ENCODE measurements at regions not wholly inside any gene's neighbourhood (a gene's known extent, or its start where the extent isn't known, plus 50 kb on each side); places are given as distances from the start of the nearest gene placed in this dataset.
"Not testable (repeated sequence)": the region's sequence is repeated elsewhere in the genome, so short reads cannot be mapped to it uniquely, and the experiment has no call there.

GRCh38 chr2:11877764-11878163 lies 131.3 kb downstream of the LPIN1 start:
- TF ChIP-seq, protein P1, sequence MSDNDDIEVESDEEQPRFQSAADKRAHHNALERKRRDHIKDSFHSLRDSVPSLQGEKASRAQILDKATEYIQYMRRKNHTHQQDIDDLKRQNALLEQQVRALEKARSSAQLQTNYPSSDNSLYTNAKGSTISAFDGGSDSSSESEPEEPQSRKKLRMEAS (IDR thresholded peaks at IDR 0.05; ENCODE audit: low read depth, low read length), result no peak
- TF ChIP-seq, protein P2, sequence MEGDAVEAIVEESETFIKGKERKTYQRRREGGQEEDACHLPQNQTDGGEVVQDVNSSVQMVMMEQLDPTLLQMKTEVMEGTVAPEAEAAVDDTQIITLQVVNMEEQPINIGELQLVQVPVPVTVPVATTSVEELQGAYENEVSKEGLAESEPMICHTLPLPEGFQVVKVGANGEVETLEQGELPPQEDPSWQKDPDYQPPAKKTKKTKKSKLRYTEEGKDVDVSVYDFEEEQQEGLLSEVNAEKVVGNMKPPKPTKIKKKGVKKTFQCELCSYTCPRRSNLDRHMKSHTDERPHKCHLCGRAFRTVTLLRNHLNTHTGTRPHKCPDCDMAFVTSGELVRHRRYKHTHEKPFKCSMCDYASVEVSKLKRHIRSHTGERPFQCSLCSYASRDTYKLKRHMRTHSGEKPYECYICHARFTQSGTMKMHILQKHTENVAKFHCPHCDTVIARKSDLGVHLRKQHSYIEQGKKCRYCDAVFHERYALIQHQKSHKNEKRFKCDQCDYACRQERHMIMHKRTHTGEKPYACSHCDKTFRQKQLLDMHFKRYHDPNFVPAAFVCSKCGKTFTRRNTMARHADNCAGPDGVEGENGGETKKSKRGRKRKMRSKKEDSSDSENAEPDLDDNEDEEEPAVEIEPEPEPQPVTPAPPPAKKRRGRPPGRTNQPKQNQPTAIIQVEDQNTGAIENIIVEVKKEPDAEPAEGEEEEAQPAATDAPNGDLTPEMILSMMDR (IDR thresholded peaks at IDR 0.05; ENCODE audit: low read depth, low read length), result no peak
- TF ChIP-seq MYC (IDR thresholded peaks at IDR 0.05; ENCODE audit: low read depth, low read length) (no peak), POLR2A (IDR thresholded peaks at IDR 0.05; ENCODE audit: extremely low read depth, insufficient read length) (no peak)
- H3K4me3 ChIP-seq (ENCODE audit: low read depth, low read length), result no peak overlapping the region
- no peak for DNase-seq (ENCODE audit: low read depth)

GRCh38 chr2:11885253-11885652 lies 138.8 kb downstream of the LPIN1 start:
- not testable (repeated sequence) for DNase-seq (ENCODE audit: low read depth); H3K4me3 ChIP-seq (ENCODE audit: low read depth, low read length)

DNA sequence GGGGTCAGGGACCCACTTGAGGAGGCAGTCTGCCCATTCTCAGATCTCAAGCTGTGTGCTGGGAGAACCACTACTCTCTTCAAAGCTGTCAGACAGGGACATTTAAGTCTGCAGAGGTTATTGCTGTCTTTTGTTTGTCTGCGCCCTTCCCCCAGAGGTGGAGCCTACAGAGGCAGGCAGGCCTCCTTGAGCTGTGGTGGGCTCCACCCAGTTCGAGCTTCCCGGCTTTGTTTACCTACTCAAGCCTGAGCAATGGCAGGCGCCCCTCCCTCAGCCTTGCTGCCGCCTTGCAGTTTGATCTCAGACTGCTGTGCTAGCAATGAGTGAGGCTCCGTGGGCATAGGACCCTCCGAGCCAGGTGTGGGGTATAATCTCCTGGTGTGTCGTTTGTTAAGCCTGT lies 140.5 kb downstream of the LPIN1 start:
- not testable (repeated sequence) for DNase-seq (ENCODE audit: low read depth); H3K4me3 ChIP-seq (ENCODE audit: low read depth, low read length)

DNA sequence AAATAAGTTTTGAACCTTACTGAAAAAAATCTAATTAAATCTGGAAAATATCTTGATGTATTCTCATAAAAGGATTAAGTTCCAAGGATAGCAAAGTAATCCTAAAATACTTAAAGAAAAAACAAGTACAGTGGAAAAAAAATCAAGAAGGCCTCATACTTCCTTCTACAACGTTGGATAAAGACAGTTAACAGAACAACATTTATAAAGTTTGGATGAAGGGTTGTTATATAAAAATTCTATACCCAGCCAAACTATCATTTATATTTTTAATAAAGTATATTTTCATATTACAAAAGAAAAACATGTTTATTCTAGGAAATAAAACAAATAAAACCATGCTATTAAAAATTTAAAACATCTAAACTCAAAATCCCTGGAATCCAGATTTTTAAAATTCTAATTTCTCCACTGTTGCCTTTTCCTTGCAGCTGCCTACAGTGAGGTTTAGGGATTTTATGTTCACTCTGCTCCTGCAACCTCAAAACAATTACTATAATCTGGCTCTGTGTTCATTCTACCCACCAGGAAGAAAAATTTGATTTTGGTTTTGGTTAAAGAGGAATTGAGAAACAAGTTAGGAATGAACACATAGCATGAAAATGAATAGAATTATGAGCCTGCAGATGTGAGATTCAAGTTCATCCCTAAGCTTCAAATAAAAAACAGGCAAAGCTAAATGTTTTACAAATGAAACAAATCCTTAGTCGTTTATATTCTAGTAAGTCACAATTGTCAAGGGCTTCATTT lies 142.8 kb downstream of the LPIN1 start:
- DNase-seq (ENCODE audit: low read depth), result no peak
- H3K4me3 ChIP-seq (ENCODE audit: low read depth, low read length), result no peak overlapping the region

GRCh38 chr2:11889854-11890253 lies 143.4 kb downstream of the LPIN1 start:
- no peak overlapping the region for H3K4me3 ChIP-seq (ENCODE audit: low read depth, low read length)
- DNase-seq (ENCODE audit: low read depth), result no peak
- TF ChIP-seq MYC (IDR thresholded peaks at IDR 0.05; ENCODE audit: low read depth, low read length), result no peak

More for the DNA sequence above, 142.8 kb downstream of the LPIN1 start:
- TF ChIP-seq MYC (IDR thresholded peaks at IDR 0.05; ENCODE audit: low read depth, low read length) (no peak), POLR2A (IDR thresholded peaks at IDR 0.05; ENCODE audit: extremely low read depth, insufficient read length) (no peak)
- TF ChIP-seq, protein P2 (IDR thresholded peaks at IDR 0.05; ENCODE audit: low read depth, low read length), result no peak
- TF ChIP-seq, protein P1 (IDR thresholded peaks at IDR 0.05; ENCODE audit: low read depth, low read length), result no peak

- DNase-seq (ENCODE audit: low read depth), result no peak
- no peak overlapping the region for H3K4me3 ChIP-seq (ENCODE audit: low read depth, low read length)
- TF ChIP-seq MYC (IDR thresholded peaks at IDR 0.05; ENCODE audit: low read depth, low read length) (no peak), POLR2A (IDR thresholded peaks at IDR 0.05; ENCODE audit: extremely low read depth, insufficient read length) (no peak)
- TF ChIP-seq, protein P1 (IDR thresholded peaks at IDR 0.05; ENCODE audit: low read depth, low read length), result no peak
- TF ChIP-seq, protein P2 (IDR thresholded peaks at IDR 0.05; ENCODE audit: low read depth, low read length), result no peak
These were observed 144.6 kb downstream of the LPIN1 start for GRCh38 chr2:11891028-11891427.

DNA sequence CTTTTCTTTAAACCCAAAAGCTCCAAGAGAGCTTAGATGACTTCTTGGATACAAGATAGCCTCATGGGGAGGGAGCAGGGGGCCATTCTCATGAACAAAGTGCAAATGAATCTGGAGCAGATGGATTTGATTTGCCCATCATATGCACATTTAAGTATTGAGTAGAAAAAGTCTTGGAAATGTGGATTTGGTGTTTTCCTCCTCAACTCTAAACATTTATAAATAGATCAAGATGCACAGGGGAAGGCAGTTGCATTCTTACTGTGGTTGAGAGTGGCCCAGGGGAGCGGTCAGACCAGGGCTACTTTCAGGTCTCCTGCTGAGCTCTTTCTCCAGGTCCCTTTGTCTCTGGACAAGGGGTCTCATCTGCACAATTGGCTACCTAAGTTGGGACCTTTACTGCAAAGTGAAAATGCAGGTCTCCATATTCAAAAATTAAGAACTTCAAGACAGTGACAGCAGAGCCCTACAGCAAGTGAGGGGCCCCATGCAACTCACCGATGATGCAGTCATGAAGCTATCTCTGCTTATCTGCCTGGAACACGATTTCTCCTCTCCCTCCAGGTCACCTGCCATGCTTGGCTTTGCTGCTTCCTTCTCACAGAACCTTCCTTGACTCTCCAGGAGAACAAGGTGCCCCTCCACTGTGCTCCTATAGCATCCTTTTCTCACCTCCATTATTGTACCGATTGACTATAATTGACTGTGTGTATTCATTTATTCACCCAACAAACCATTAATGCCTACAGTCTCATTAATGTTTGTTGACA lies 145.4 kb downstream of the LPIN1 start:
- TF ChIP-seq, protein P2 (IDR thresholded peaks at IDR 0.05; ENCODE audit: low read depth, low read length), result no peak
- TF ChIP-seq MYC (IDR thresholded peaks at IDR 0.05; ENCODE audit: low read depth, low read length), result no peak
- TF ChIP-seq POLR2A (IDR thresholded peaks at IDR 0.05; ENCODE audit: extremely low read depth, insufficient read length), result no peak
- TF ChIP-seq, protein P1 (IDR thresholded peaks at IDR 0.05; ENCODE audit: low read depth, low read length), result no peak
- DNase-seq (ENCODE audit: low read depth), result no peak
- no peak overlapping the region for H3K4me3 ChIP-seq (ENCODE audit: low read depth, low read length)
